GM12801 (cell line): ENCODE measurements at regions not wholly inside any gene's neighbourhood (a gene's known extent, or its start where the extent isn't known, plus 50 kb on each side); places are given as distances from the start of the nearest gene placed in this dataset.

ENCODE experiments used
- CTCF ChIP-seq: IDR thresholded peaks from one replicate; pipeline ENCODE4 v1.5.1; 2011; ENCODE audit warnings: control low read depth; ENCODE audit not compliant: insufficient read length; ENCODE audit errors: extremely low read depth

DNA sequence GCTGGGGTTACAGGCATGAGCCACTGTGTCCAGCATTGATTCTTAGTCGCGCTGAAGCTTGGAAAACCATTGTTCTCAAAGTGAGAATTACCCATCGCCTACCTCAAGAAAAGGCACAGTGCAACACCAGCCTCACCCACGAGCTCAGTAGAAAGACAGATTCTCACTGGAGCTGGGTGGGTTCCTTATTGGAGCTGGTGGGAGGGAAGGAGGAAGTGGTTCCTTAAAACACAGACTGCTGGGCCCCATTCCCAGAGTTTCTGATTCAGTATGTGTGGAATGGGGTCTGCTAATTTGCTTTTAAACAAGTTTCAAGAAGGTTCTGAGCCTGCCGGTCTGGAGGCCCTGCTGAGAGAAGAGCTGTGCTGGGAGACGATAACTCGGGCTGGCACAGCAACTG is 264.7 kb downstream of the ENGASE start:
- TF ChIP-seq CTCF: no peak

GRCh38 chr17:79338604-79339003 is 264.0 kb downstream of the ENGASE start:
- TF ChIP-seq CTCF: no peak

GRCh38 chr17:79338152-79338551 is 263.5 kb downstream of the ENGASE start:
- TF ChIP-seq CTCF: no peak

- no peak for TF ChIP-seq CTCF
Observed at GRCh38 chr17:79337053-79337452, 262.4 kb downstream of the ENGASE start.

GRCh38 chr17:79335456-79335855 is 260.8 kb downstream of the ENGASE start:
- TF ChIP-seq CTCF: no peak

GRCh38 chr17:79332011-79332554 is 257.5 kb downstream of the ENGASE start:
- TF ChIP-seq CTCF: no peak

- TF ChIP-seq CTCF: no peak
Observed at GRCh38 chr17:79331492-79331891, 256.9 kb downstream of the ENGASE start.

- no peak for TF ChIP-seq CTCF
Observed at GRCh38 chr17:79330696-79331095, 256.1 kb downstream of the ENGASE start.
